GM12874 (cell line): ENCODE measurements at regions not wholly inside any gene's neighbourhood (a gene's known extent, or its start where the extent isn't known, plus 50 kb on each side); places are given as distances from the start of the nearest gene placed in this dataset.

Experiments
- CTCF ChIP-seq: IDR thresholded peaks from 2 replicates; pipeline ENCODE4 v1.5.1; 2011; ENCODE audit warnings: low read depth, mild to moderate bottlenecking, control low read depth, low read length, moderate library complexity; ENCODE audit not compliant: insufficient read depth

- no peak for TF ChIP-seq CTCF
These were observed 316.2 kb upstream of the SHH start for GRCh38 chr7:156128496-156128895.

GRCh38 chr7:156127166-156128134 lies 315.2 kb upstream of the SHH start:
- TF ChIP-seq CTCF: no peak

GRCh38 chr7:156125841-156126730 lies 313.8 kb upstream of the SHH start:
- TF ChIP-seq CTCF: no peak

GRCh38 chr7:156124356-156124755 lies 312.1 kb upstream of the SHH start:
- TF ChIP-seq CTCF: no peak

GRCh38 chr7:156123362-156123761 lies 311.1 kb upstream of the SHH start:
- no peak for TF ChIP-seq CTCF

- TF ChIP-seq CTCF: no peak
These were observed 310.6 kb upstream of the SHH start for GRCh38 chr7:156122752-156123354.

- TF ChIP-seq CTCF: no peak
These were observed 309.7 kb upstream of the SHH start for GRCh38 chr7:156121956-156122355.
